IMR-90 (cell line): ENCODE measurements at regions not wholly inside any gene's neighbourhood (a gene's known extent, or its start where the extent isn't known, plus 50 kb on each side); places are given as distances from the start of the nearest gene placed in this dataset.

Experiments
- ATAC-seq: fragments of 200-7000 bp; cut with Tn5 transposase; 2 replicates; pipeline ENCODE4 v1.9.1; 2020; ENCODE audit warnings: low read depth, mild to moderate bottlenecking, moderate library complexity
- BruUV-seq: library from RNA; stranded (reverse); fragments of 400-500 nt; replicated peaks from 2 replicates; lab custom pipeline; 2021; lab: Mats Ljungman, UMichigan
- CTCF ChIA-PET: fragments of 300-600 bp; formaldehyde crosslinking; extraction: SDS; loops from one replicate; lab custom pipeline; 2021; ENCODE audit warnings: antibody characterized with exemption; lab: Yijun Ruan, JAX
- POLR2A ChIA-PET: fragments of 300-600 bp; sonication (Branson Sonifier 250); formaldehyde crosslinking; loops from one replicate; lab custom pipeline; 2022; ENCODE audit warnings: antibody characterized with exemption; ENCODE audit not compliant: unreplicated experiment; lab: Charles Lee
- DNase-seq: peaks from one replicate; pipeline ENCODE4 v3.0.0; 2013
- H2AFZ ChIP-seq: replicated peaks from 2 replicates; pipeline ENCODE3; 2013; ENCODE audit warnings: low read length, mild to moderate bottlenecking; ENCODE audit not compliant: poor library complexity
- H2AK5ac ChIP-seq: 2 replicates; pipeline ENCODE4 v1.6.1; 2013; ENCODE audit warnings: low read depth, low read length, inconsistent platforms
- H2AK9ac ChIP-seq: replicated peaks from 2 replicates; pipeline ENCODE3; 2013; ENCODE audit warnings: mild to moderate bottlenecking, low read depth, low read length, moderate library complexity; ENCODE audit not compliant: poor library complexity
- H2BK120ac ChIP-seq: 2 replicates; pipeline ENCODE4 v1.6.1; 2013; ENCODE audit warnings: low read depth, low read length, inconsistent platforms
- H2BK15ac ChIP-seq: 3 replicates; pipeline ENCODE4 v1.6.1; 2013; ENCODE audit warnings: low read depth, low read length, inconsistent platforms
- H2BK20ac ChIP-seq: 2 replicates; pipeline ENCODE4 v1.6.1; 2013; ENCODE audit warnings: low read depth, mild to moderate bottlenecking, inconsistent platforms, low read length, moderate library complexity
- H2BK5ac ChIP-seq: 2 replicates; pipeline ENCODE4 v1.6.1; 2013; ENCODE audit warnings: mild to moderate bottlenecking, low read depth, low read length, inconsistent platforms; ENCODE audit not compliant: poor library complexity, severe bottlenecking
- H3K14ac ChIP-seq: replicated peaks from 2 replicates; pipeline ENCODE4 v1.6.1; 2013; ENCODE audit warnings: low read depth, low read length, inconsistent platforms
- H3K18ac ChIP-seq: 2 replicates; pipeline ENCODE4 v1.6.1; 2013; ENCODE audit warnings: low read depth, low read length, control low read depth
- H3K23ac ChIP-seq: 2 replicates; pipeline ENCODE4 v1.6.1; 2013; ENCODE audit warnings: low read depth, low read length, inconsistent platforms
- H3K27ac ChIP-seq: 2 replicates; pipeline ENCODE4 v1.5.1; 2013; ENCODE audit warnings: mild to moderate bottlenecking, control low read depth, low read length; ENCODE audit not compliant: insufficient read depth
- H3K27me3 ChIP-seq: 2 replicates; pipeline ENCODE4 v1.6.1; 2013; ENCODE audit warnings: low read length; ENCODE audit not compliant: control insufficient read depth, insufficient read depth
- H3K36me3 ChIP-seq: 2 replicates; pipeline ENCODE4 v1.6.1; 2013; ENCODE audit warnings: low read length, mixed read lengths; ENCODE audit not compliant: control insufficient read depth, insufficient read depth
- H3K4ac ChIP-seq: 2 replicates; pipeline ENCODE4 v1.6.1; 2013; ENCODE audit warnings: low read depth, low read length, inconsistent platforms
- H3K4me1 ChIP-seq: 2 replicates; pipeline ENCODE4 v1.6.1; 2013; ENCODE audit warnings: low read length, mixed read lengths; ENCODE audit not compliant: control insufficient read depth, insufficient read depth
- H3K4me2 ChIP-seq: 2 replicates; pipeline ENCODE4 v1.6.1; 2013; ENCODE audit warnings: low read depth, mild to moderate bottlenecking, control low read depth, low read length, moderate library complexity
- H3K4me3 ChIP-seq: 2 replicates; pipeline ENCODE4 v1.5.1; 2013; ENCODE audit warnings: low read depth, mild to moderate bottlenecking, control low read depth, low read length, moderate library complexity; ENCODE audit not compliant: insufficient read depth
- H3K56ac ChIP-seq: 2 replicates; pipeline ENCODE4 v1.6.1; 2013; ENCODE audit warnings: low read length, inconsistent platforms; ENCODE audit not compliant: insufficient read depth; ENCODE audit errors: extremely low read depth
- H3K79me1 ChIP-seq, 2 experiments: 2 replicates each; pipeline ENCODE4 v1.6.1; 2013; ENCODE audit warnings: low read length in 2 of 2, inconsistent platforms in 1 of 2, low read depth in 1 of 2
- H3K9ac ChIP-seq: 2 replicates; pipeline ENCODE4 v1.6.1; 2013; ENCODE audit warnings: low read depth, low read length, control low read depth
- H3K9me1 ChIP-seq: 2 replicates; pipeline ENCODE4 v1.6.1; 2013; ENCODE audit warnings: low read length, inconsistent platforms; ENCODE audit not compliant: insufficient read depth
- H3K9me3 ChIP-seq: 2 replicates; pipeline ENCODE4 v1.6.1; 2013; ENCODE audit warnings: low read length; ENCODE audit not compliant: control insufficient read depth, insufficient read depth
- H4K20me1 ChIP-seq: 2 replicates; pipeline ENCODE4 v1.6.1; 2013; ENCODE audit warnings: low read length, inconsistent platforms; ENCODE audit not compliant: insufficient read depth
- H4K5ac ChIP-seq: 2 replicates; pipeline ENCODE4 v1.6.1; 2013; ENCODE audit warnings: mild to moderate bottlenecking, low read depth, low read length, control low read depth
- H4K8ac ChIP-seq, 2 experiments: 2 replicates each; pipeline ENCODE4 v1.6.1; 2013; ENCODE audit warnings: low read depth in 2 of 2, low read length in 2 of 2, control low read depth in 1 of 2, inconsistent platforms in 1 of 2
- H4K91ac ChIP-seq: 2 replicates; pipeline ENCODE4 v1.6.1; 2013; ENCODE audit warnings: low read depth, low read length, inconsistent platforms; ENCODE audit not compliant: insufficient read depth
- BHLHE40 ChIP-seq: fragments of 150-350 bp; IDR thresholded peaks from 2 replicates; pipeline ENCODE4 v1.6.1; 2016; ENCODE audit warnings: mild to moderate bottlenecking, low read depth, low read length
- CEBPB ChIP-seq: IDR thresholded peaks from 2 replicates; pipeline ENCODE4 v1.6.1; 2012; ENCODE audit warnings: low read depth, low read length, improper control_type of control experiment
- CHD1 ChIP-seq: IDR thresholded peaks from 2 replicates; pipeline ENCODE4 v1.6.1; 2012; ENCODE audit warnings: low read depth, low read length, improper control_type of control experiment
- ELK1 ChIP-seq: fragments of 150-350 bp; IDR thresholded peaks from 2 replicates; pipeline ENCODE4 v1.6.1; 2016; ENCODE audit warnings: low read depth, mild to moderate bottlenecking, low read length, moderate library complexity, borderline replicate concordance
- FOS ChIP-seq: fragments of 150-350 bp; IDR thresholded peaks from 2 replicates; pipeline ENCODE4 v1.6.1; 2016; ENCODE audit warnings: low read depth, low read length
- MAZ ChIP-seq: IDR thresholded peaks from 2 replicates; pipeline ENCODE4 v1.6.1; 2012; ENCODE audit warnings: low read depth, mild to moderate bottlenecking, low read length, improper control_type of control experiment, moderate library complexity, borderline replicate concordance
- MXI1 ChIP-seq: IDR thresholded peaks from 2 replicates; pipeline ENCODE4 v1.6.1; 2012; ENCODE audit warnings: low read depth, mild to moderate bottlenecking, low read length, moderate library complexity, borderline replicate concordance
- NFE2L2 ChIP-seq: fragments of 150-350 bp; IDR thresholded peaks from 2 replicates; pipeline ENCODE4 v1.6.1; 2016; ENCODE audit warnings: low read depth, mild to moderate bottlenecking, low read length
- POLR2A ChIP-seq: IDR thresholded peaks from 2 replicates; pipeline ENCODE4 v1.6.1; 2012; ENCODE audit warnings: mild to moderate bottlenecking, low read depth, low read length
- RAD21 ChIP-seq: IDR thresholded peaks from 2 replicates; pipeline ENCODE4 v1.6.1; 2012; ENCODE audit warnings: low read length, improper control_type of control experiment
- RFX5 ChIP-seq: IDR thresholded peaks from 2 replicates; pipeline ENCODE4 v1.8.0; 2012; ENCODE audit warnings: low read depth, mild to moderate bottlenecking, low read length, moderate library complexity
- SMC3 ChIP-seq: fragments of 150-350 bp; IDR thresholded peaks from 2 replicates; pipeline ENCODE4 v1.6.1; 2016; ENCODE audit warnings: low read depth, mild to moderate bottlenecking, antibody characterized with exemption, low read length, moderate library complexity
- USF2 ChIP-seq: fragments of 150-350 bp; IDR thresholded peaks from 2 replicates; pipeline ENCODE4 v1.6.1; 2017; ENCODE audit warnings: mild to moderate bottlenecking, antibody characterized with exemption, low read length, low read depth
- WGBS, 2 experiments: methylation state at CpG; one replicate each; pipeline versions ENCODE4 v1.1.5 to v1.1.7; 2013; ENCODE audit warnings: missing lambda C conversion rate in 2 of 2; ENCODE audit not compliant: insufficient read length in 1 of 2; ENCODE audit errors: extremely low coverage in 2 of 2; 5-methylcytosine and 5-hydroxymethylcytosine counted together
- dilution Hi-C: fragments of 300-500 bp; cut with HindIII; formaldehyde crosslinking; loops from one replicate; pipeline ENCODE4 v1.14.3; 2018; ENCODE audit warnings: low sequenced_read_pairs; ENCODE audit not compliant: unreplicated experiment
- in situ Hi-C: fragments of 300-500 bp; cut with MboI; formaldehyde crosslinking; loops from 3 replicates; pipeline ENCODE4 v1.14.3; 2019; ENCODE audit warnings: low sequenced_read_pairs, inconsistent platforms, mixed read lengths
- intact Hi-C: fragments of 100-400 bp; cut with micrococcal nuclease; formaldehyde crosslinking; loops from 2 replicates; pipeline ENCODE4 v1.10.0; 2022

GRCh38 chr2:176656776-176657140 lies 387.5 kb downstream of the MTX2 start:
- Histone ChIP-seq H2BK5ac (no peak overlapping the region), H3K18ac (no peak overlapping the region), H4K5ac (no peak overlapping the region), H3K4ac (no peak overlapping the region), H3K9me1 (no peaks in the 10 kb centered on the region), H3K79me1 (no peaks in the 10 kb centered on the region), H3K56ac (no peak overlapping the region), H2AK9ac (no peak overlapping the region), H3K9me3 (no peaks in the 10 kb centered on the region), H2BK15ac (no peak overlapping the region), H3K27ac (no peak overlapping the region), H3K4me3 (no peak overlapping the region), H3K4me1 (no peaks in the 10 kb centered on the region), H3K27me3 (peaks cover 3% of the 10 kb centered on the region; the same call in 1 of the 2 replicates), H2AK5ac (no peak overlapping the region), H3K36me3 (no peaks in the 10 kb centered on the region), H4K91ac (no peak overlapping the region), H3K14ac (no peak overlapping the region), H2BK20ac (no peak overlapping the region), H3K4me2 (no peak overlapping the region), H3K23ac (no peak overlapping the region), H3K9ac (no peak overlapping the region), H2AFZ (no peak overlapping the region), H2BK120ac (no peak overlapping the region), H4K20me1 (no peaks in the 10 kb centered on the region), H4K8ac (no peak overlapping the region)
- in situ Hi-C loops = no loop called here
- TF ChIP-seq NFE2L2 = no peak
- no peak for TF ChIP-seq CEBPB
- no peak for TF ChIP-seq ELK1
- no peak for TF ChIP-seq USF2
- TF ChIP-seq RFX5 = no peak
- TF ChIP-seq MAZ = no peak
- no peak for TF ChIP-seq MXI1
- TF ChIP-seq SMC3 = no peak
- no peak for TF ChIP-seq CHD1
- TF ChIP-seq BHLHE40 = no peak
- TF ChIP-seq RAD21 = no peak
- TF ChIP-seq FOS = no peak
- TF ChIP-seq POLR2A = no peak
- ATAC-seq (no peak), DNase-seq (no peak)
- dilution Hi-C loops = no loop called here
- no TSS peak for BruUV-seq
- ChIA-PET CTCF (no interaction called here), POLR2A (no interaction called here)
- 60% methylated on average over 2 of the region's 2 CpGs; no CpG with 5 or more reads in 1 of the 2 experiments for WGBS, 2 experiments
- intact Hi-C loops = loop anchor here (10.0 kb wide), 1 partner anchor 1098 kb away; no protein-coding TSS in a partner anchor
